D341Med (cell line): ENCODE measurements at regions not wholly inside any gene's neighbourhood (a gene's known extent, or its start where the extent isn't known, plus 50 kb on each side); places are given as distances from the start of the nearest gene placed in this dataset.

Experiments used
- DNase-seq: peaks from one replicate; pipeline ENCODE4 v3.0.0; 2012; ENCODE audit warnings: low spot score

DNA sequence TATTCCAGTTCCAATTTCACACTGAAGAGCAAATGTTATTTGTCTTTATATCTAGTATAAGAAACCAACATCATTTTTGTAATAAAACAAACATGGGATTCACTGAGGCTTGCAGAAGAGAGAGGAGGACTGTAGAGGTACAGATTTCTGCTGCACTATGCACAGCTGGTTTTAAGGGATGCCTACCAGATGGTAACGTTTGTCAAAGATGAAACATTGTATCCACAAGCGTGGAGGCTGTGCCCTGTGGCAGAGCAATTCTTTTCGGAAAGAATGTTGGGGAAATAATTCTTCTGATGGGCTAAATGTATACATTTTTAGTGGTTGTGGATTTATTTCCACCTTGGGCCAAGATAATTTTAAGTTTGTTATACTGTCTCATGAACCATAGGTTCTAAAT is 272.4 kb downstream of the DUSP10 start:
- DNase-seq, result no peak

DNA sequence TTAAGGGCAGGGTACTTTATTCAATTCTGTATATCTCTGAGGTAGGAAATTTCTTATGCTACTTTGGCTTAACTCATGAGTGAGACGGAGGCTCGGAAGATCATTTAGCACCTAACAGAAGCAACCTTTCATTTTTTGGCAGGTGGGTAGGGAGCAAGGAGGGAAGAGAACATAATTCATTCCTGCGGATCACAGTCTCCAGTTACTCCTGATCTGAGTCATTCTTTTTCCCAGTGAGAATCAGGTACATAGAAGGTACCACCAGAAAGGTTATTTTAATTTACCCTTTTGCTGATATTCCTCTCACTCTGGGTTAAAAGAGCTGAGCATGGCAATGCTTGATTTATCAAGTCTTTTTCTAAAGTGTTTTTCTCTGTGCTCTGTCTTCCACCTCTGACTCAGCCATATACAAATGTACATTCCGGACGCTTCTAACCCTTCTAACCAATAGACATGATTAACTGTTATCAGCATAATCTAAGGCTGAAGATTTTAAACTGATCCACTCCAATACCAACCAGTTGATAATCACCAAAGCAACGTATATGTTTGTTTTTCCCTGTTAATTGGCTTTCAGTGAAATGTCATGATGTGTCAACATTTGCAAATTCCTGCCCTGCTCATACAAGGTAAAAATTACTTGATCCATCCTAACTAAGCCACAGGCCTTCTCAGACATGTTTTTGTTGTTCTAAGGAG is 271.7 kb downstream of the DUSP10 start:
- DNase-seq, result no peak

DNA sequence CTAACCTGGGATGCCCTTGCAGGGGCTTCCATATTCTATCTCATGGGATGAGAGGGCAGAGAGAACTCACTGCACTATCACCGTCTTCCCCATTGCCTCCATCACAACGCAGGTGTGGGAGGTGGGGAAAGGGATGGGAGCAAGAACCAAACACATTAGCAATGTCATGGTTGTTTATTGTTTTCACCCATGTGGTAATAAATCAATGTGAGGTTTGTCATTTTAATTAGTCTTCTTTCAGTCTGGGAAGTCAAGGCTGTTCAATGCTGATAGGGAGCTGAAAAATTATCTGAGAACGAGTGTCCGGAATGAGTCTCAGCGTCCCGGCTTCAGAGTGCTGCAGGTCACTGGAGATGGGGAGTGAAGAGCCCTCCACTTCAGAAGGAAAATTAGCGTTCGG is 268.5 kb downstream of the DUSP10 start:
- DNase-seq, result no peak

DNA sequence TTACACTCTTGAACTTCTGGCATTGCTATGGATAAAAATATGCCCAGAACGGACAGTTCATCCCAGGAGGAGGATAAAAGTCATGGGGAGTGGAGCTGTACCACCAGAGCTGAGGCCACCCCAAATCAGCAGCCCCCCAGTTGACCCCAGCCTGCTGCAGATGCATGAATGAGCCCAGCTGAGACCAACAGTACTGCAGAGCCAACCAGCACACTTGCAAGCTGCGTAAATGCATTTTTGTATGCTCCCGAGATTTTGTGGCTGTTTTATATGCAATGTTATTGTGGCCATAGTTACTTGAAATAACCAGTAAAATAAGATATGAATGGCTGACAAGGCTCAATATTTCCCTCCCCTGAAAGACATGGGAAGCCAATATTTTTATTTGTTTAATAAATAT is 264.6 kb downstream of the DUSP10 start:
- DNase-seq, result no peak

DNA sequence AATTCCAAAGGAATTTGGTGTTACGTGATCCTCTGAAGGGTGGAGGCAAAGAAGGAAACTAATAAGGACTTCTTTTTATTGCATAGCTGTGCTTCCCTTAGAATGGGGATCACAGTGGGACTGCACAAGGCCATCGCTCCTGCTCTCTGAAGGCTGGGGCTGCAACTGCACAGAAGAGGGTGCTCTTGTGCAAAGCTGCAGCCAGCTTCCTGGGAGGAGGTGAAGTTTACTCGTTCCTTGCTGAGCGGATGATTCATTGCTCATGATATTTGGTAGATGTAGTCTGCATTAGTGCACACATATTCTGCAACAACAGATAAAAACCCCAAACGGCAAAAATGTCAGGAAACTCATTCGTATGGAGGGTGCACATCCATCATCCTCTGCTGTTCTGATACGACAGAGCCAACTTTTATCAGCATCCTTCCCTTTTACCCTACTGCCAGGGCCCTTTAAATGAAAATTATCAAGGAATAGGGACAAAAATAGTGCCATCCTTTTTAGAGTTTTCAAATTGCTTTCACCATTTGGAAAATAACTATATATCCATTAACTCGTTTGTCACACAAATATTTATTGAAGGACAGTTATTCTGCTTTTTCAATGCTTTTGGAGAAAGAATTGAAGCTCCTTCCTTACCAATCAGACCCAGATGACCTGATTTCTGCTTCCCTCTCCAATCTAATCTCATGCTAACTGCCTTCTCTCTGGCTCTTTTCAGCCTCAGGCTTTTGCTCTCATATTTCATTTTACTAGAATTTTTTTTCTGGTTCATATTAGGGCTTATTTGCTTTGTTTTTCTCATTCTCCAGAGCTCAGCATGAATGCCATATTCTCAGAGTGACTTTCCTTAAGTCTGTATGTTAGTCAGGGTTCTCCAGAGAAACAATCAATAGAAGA is 263.6 kb downstream of the DUSP10 start:
- DNase-seq, result peak; percentile 72

DNA sequence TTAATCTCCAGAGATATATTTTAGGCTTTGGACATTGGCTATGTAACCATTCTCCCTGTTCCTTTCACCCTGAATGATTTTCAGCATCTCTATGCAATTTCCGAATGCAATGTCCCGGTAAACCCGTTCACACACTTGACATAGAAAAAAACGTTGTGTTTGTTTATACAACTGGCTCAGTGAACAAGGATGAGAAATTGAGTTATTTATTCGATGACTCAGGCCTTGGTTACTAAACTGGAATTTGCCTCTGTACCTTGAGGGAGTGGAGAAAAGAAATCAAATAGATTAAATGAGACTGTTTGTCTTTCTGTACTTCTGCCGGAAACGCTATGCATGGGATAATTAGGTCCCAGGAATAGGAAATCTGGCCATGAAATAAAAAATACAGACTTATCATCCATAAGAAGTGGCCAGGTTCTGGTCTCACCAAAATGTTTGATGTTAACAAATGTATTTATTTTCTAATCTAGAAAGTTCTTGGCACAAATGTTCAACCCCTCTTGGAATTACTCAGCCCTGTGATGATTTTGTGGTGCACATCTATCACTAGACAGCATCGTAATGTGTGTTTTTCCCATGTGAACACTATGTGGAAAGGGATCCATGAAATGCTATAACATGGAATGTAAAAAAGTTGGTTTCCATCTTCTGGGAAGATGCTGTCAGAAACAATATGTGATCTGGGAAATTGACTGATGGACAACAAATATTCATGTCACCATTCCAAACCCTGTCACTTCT is 253.9 kb downstream of the DUSP10 start:
- no peak for DNase-seq

DNA sequence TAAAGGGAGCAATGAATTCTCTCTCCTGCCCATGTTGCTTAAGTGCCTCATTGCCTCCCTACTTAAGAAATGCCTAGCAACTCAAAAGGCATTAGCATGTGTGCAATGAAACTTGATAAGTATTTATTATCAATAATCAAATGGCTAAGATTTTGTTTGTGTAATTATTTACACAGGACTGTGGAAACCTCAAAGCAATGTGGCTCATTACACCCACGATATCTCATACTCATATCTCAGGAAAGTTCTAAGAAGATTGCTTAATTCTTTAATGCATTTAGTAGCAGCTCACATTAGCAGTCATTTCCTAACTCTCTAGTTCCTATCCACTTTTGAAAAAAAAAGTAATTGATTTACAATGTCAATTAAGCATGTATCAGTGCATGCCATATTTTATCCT is 253.3 kb downstream of the DUSP10 start:
- no peak for DNase-seq

DNA sequence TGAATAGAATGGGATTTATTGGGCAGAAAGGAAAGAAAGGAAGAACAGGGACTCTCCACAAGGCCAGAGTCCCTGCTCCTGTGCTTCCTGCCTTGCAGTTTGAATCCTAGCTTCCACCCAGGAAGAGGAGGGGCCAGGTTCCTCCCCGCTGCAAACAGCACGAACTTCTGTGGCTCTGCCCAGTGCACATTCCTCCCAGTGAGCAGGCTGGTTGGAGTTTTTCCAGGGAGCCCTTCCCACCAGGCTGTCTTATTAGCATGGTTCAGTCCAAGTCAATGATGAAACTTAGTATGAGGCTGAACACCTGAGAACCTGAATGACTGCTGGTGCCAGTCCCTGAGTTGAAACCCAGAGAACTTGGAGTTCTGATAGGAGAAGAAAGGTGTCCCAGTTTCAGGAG is 247.2 kb downstream of the DUSP10 start:
- DNase-seq, result no peak

DNA sequence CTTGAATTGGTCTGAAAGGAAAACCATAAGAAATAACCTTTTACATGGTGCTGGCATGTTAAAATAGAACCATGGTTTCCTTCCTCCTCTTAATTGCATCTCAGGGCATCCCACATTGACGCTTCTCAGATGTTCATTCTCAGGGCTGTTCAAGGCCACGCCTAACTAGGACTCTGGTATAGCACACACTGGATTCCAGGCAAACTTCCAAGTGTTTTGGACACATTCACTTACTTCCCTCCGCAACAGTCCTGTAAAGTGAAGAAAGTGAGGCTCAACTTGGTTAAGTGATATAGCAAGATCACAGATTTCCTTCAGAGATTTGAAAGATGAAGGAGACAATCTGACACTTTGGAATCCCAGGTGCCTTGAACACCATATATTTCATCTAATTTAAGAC is 244.8 kb downstream of the DUSP10 start:
- no peak for DNase-seq

DNA sequence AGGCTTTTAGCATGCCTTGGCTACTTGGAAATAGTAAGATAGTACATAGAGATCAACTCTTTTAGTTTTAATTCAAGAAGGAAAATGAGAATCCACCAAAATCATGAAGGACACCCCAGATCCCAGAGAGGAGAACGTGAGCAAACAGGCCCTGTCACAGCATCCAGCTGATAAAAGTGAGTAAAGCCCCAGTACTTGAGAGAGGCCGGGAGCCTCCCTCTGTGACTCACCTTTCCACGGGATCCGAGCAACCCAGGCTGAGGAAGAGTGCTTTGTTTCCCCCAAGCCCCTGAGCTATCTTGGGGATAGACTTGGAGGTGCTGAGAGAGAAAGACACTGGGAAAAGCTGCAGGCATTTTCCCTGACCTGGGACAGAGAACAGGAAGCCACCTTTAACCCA is 238.6 kb downstream of the DUSP10 start:
- no peak for DNase-seq

DNA sequence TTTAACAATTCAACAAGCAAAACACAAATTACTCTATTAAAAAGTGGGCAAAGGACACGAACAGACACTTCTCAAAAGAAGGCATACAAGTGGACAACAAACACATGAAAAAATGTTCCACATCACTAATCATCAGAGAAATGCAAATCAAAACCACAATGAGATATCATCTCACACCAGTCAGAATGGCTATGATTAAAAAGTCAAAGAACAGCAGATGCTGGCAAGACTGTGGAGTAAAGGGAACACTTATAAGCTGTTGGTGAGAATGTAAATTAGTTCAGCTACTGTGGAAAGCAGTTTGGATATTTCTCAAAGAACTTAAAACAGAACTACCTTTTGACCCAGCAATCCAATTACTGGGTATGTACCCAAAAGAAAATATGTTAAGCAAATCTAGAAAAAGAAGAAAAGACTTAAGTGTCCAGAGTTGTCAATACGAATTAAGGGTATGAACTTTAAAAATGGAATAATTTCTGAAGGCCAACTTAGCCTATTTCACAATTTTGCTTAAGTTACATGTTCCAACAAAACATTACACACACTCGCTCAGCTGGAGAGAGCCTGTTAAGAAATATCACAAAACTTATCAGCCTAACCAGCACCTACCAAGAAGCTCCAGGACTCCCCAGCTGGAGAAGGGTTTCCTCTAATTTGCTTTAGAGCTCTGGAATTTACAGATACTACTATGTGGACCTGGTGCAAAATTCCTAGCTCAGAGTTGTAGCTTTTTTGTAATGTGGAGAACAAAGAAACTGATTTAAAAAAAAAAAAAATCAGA is 232.1 kb downstream of the DUSP10 start:
- DNase-seq, result no peak

DNA sequence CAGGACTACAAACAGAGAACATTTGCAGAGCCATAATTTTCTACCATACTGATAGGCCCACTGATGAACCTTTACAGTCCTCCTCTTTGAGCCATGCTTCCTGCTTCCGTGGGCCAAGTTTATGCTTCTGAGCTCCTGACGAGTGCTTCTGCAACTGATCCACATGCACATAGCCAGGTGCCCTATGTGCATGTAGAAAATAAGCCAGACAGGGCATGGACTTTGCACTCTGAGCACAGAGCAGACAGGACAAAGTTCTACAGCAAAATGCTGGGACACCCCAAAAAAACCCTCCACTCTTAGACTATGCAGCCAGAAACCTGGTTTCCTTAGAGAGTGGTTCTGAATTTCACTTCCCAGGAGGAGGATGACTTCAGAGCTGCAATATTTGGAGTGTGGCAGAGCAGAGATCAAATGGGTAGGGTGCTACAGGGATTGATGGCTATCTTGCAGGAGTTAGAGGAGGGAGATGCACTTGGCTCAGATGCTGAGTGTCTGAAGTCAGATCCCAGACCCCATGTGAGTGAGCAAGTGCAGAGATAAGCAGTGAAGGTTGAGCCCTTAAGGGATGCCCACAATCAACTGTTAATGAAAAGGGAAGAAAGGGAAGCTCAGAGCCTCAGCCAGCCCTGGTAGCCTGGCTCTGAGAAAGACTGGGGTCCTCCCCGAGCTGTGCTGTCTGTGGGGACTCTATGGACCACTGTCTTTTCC is 230.9 kb downstream of the DUSP10 start:
- DNase-seq, result no peak

DNA sequence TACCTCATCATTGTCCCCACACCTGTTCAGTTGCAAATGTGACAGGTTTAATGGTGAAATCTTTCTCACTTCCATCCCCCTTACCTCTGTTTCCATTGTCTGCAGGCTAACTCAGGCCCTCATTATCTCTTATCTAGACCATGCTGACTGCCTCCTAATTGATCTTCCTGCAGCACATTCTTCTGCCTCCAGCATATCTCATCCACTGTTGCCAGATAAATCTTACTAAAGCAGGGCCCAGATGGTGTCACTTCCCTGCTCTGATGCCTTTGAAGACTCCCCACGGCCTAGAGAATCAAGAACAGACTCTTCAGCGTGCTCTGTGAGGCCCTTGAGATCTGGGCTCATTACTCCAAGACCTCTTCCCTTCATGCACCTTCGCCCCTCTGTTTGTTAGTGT is 230.1 kb downstream of the DUSP10 start:
- no peak for DNase-seq

DNA sequence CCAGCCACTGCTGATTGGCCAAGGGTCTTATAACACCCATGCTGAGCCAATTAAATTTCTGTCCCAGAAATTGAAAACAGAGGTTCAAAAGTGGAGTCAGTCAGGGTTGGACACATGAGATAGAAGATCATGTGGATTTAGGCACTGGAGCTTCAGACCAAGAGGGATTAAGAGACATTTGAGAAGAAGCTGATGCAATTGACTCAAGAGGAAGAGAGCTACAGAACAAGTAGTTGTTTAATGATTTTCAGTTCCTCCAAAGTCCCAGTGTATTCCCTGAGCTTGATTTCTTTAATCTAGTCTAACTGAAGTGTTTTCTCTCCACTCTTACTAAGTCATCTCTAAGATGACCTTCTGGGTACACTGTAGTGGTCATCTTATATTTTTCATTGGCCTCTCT is 227.1 kb downstream of the DUSP10 start:
- DNase-seq, result no peak

DNA sequence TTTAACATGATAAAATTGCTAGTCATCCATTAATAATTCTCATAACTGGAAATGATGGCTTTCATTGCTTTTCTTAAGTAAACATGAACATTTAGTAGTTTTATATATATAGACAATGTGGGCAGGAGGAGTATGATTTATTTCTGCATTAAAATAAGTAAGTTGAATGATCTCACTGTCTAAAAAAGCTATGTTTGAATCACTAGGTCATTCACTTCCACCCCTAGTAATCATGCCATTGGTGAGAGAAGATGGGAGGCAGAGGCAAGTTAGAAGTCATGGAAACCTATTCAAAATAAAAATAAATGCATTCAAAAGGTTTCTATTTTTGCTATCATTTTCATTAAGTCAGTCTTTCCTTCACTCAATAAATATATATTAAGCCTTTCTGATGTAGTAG is 226.4 kb downstream of the DUSP10 start:
- no peak for DNase-seq

DNA sequence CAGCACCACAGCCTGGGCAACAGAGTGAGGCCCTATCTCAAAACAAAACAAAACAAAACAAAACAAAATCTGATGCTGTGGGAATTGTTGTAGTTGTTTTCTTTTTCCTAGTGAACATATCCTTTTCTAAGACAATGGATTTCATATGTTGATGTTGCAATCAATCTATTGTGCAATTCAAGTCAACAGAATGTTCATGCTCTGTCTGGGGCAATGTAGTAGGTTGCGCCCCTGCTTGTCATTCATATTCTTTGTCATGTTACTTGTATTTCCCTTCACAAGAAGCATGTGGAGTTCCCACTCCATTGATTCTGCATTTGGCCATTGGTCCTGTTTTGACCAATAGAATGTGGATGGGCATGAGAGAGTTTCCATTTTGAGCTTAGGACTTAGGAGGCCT is 223.9 kb downstream of the DUSP10 start:
- DNase-seq, result no peak

DNA sequence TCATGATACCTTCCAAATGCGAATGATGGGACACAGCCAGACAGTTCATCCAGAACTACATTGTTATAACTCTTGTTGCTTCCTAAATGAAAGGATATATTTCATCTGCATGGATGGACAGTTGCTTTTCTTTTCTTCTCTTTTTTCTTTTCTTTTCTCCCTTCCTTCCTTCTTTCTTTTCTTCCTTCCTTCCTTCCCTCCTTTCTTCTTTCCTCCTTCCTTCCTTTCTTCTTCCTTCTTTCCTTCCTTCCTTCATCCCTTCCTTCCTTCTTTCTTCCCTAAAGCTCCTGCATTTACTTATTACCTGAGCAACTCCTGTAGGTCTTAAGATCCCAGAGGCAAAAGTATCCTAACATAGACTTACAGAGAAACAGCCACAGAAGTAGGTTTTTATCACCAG is 221.6 kb downstream of the DUSP10 start:
- no peak for DNase-seq

DNA sequence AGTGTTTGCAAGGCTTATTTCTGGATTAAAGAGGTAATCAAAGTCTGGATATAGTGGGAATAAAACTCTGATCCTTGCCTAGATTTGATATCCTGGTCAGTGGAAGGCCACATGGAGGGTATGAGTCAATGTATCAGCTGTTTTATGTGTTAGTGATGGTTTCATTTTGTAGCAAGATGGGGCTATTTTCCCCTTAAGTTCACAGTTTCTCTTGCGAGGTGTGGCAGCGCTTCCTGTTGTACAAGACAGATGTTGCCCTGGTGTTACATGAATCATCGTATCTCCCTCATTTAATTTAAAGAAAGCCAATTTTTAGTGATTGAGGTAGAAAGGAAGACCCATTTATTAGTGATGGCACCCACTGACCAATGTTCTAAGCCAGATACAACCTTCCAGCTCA is 220.2 kb downstream of the DUSP10 start:
- no peak for DNase-seq

DNA sequence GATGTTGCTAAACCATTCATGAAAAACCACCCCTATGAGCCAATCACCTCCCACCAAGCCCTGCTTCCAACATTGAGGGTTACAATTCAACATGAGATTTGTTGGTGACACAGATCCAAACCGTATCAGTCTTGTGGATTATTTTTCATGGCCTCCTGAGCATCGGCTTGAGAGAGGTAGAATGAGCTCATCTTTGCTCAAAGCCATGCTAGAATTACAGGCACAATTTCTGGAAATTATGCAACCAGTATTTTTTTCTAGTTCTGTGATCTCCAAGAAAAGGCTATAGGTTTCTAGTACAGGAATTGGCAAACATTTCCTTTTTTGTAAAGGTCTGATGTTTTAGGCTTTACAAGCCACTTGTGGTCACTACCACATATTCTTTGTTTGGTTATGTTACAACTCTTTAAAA is 219.4 kb downstream of the DUSP10 start:
- no peak for DNase-seq

DNA sequence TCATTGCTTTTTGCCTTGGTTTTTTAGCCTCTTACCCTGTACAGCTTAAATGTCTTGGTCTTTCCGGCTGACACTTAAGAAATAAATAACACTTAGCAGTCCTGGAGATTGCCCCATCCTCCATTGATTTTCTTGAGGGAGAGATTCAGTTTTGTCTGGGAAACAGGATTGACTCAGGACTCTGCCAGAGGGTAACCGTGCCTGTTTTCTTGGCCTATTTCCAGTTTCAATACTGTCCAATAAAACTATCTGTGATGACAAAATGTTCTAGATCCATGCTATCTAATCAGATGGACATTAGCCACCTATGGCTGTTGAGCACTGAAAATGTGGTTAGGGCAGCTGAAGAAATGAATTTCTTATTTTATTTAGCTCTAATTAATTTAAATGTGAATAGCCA is 216.1 kb downstream of the DUSP10 start:
- no peak for DNase-seq

DNA sequence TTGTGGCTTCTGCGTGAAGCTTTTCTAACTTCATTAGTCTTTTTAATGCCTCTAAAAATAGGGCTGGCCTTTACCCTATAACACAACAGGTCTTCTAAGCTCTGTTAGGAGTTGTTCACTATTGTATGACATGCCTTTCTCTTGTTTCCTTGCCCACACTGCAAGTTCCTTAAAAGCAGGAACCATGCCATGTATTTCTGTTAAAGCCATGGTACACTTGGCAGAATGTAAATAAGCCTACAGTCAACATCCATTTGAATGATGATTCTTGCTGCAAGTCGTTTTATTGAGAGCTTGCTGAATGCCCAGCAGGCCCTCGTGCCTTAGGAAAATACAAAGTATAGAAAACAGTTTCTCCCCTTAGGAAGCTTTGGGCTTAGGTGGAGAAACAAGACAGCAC is 214.6 kb downstream of the DUSP10 start:
- no peak for DNase-seq
